Esophagus squamous epithelium (tissue), 4 donors: ENCODE measurements at regions not wholly inside any gene's neighbourhood (a gene's known extent, or its start where the extent isn't known, plus 50 kb on each side); places are given as distances from the start of the nearest gene placed in this dataset.

Experiments used
- CTCF ChIP-seq, 6 experiments: fragments of 450-650 bp in 4 of 6; fragments of 200-600 bp in 2 of 6; sonication (generic) in 2 of 6; IDR thresholded peaks; one replicate each; pipeline ENCODE4 v1.5.1; 2016 to 2019; ENCODE audit warnings: antibody characterized with exemption in 6 of 6, mild to moderate bottlenecking in 4 of 6, moderate library complexity in 4 of 6
- POLR2A ChIP-seq, 4 donors: fragments of 450-650 bp; IDR thresholded peaks; one replicate each; pipeline ENCODE4 v1.6.1; 2017; ENCODE audit warnings: antibody characterized with exemption in 4 of 4, mild to moderate bottlenecking in 4 of 4, moderate library complexity in 3 of 4

- TF ChIP-seq CTCF (IDR thresholded peaks at IDR 0.05) = no peak
- no peak for TF ChIP-seq POLR2A (IDR thresholded peaks at IDR 0.05)
Observed at GRCh38 chr15:79193103-79193502, 89.4 kb upstream of the ANKRD34C start.
